Hematopoietic multipotent progenitor cell treated with erythropoietin and hydrocortisone succinate and interleukin-3 and kit ligand, for 4 days (in vitro differentiated cells): ENCODE measurements at regions not wholly inside any gene's neighbourhood (a gene's known extent, or its start where the extent isn't known, plus 50 kb on each side); places are given as distances from the start of the nearest gene placed in this dataset.

Source experiments
- DNase-seq: peaks from one replicate; pipeline ENCODE4 v3.0.0-alpha.2; 2015

- DNase-seq = no peak
Observed at GRCh38 chr13:107367258-107367657, 799.3 kb upstream of the ARGLU1 start.

DNA sequence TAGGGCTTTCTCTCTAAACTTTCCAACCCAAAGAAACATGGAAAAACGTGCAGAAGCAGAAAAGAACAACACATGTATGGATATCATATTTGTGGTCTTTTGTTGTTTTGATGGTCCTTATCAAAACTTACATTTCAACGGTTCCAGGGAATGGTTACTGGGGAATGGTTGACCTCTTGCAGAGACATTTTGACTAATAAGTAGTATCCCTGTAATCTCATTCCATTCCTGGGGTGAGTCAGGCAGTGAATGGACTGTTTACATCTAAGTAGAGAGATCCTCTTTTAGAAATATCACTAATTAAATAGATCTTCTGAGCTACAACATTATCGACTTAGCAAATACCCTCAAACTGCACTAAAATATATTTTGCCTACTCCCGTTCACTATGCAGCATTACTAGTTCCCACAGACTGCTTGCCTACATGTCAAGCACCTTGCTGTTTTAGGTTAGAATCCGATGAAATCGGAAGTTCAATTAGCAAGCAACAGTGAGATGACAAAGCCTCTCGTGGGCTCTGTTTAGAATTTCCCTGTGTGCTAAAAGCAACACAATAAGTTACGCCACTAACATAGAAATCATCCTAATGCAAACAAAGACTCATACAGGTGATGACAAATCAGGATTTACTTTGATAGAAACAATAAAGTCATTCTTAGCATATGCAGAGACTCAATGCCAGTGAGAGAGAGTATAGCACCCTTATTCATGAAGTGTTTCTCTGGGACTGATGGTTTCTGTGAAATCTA lies 797.7 kb upstream of the ARGLU1 start:
- DNase-seq = no peak

DNA sequence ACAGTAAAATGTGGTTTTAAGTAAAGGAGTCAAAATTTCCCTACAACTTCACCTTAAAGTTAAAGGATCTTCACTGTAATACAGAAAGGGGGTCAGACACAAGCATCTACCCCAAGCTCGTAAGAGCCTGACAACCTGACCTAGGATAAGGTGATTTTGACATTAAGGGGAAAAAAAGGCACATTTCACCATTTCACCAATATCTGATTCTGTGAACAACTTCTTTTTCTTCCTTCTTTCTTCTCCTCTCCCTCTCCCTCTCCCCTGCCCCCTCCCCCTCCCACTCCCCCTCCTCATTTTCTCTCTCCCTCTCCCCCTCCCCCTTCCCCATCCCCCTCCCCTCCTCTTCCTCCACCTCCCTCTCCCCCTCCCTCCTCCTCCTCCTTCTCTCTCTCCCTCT lies 796.7 kb upstream of the ARGLU1 start:
- no peak for DNase-seq

DNA sequence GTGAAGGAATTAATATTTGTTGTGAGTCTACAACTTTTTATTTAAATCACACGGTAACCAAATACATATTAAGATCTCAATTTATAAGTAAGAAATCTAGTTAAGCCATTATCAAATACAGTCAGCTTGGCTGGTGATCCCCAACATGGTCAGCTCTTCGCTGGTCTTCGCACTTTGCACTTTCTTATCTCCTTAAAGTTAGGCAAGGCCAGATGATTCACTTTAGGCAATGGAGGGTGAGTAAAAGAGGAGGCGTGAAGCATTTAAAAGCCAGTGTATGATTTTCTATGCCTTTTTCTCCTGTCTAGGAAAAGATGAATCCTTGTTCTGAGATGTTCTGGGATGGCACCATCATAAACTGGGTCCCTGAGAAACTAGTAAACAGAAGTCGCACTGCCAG lies 793.7 kb upstream of the ARGLU1 start:
- DNase-seq = no peak

- no peak for DNase-seq
Observed at GRCh38 chr13:107360010-107360409, 792.1 kb upstream of the ARGLU1 start.

DNA sequence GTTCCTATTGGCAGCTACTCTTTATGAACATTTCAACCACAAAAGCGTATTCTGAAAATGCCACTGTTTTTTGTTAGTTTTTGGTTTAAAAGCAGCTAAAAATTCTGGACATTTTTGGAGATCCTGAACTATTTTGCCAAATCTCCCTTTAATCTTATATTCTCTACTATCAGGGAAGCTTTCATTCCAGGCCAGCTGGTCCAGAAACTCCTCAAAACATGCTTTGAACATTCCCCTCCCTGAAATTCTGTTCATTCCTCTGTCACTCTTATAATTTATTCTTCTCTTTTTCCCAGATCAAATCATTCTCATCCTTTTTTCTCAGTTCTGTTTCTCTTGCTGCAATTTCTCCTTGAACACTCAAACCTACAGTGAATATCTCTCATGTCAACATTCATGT lies 790.9 kb upstream of the ARGLU1 start:
- no peak for DNase-seq

GRCh38 chr13:107351305-107351704 lies 783.4 kb upstream of the ARGLU1 start:
- no peak for DNase-seq

DNA sequence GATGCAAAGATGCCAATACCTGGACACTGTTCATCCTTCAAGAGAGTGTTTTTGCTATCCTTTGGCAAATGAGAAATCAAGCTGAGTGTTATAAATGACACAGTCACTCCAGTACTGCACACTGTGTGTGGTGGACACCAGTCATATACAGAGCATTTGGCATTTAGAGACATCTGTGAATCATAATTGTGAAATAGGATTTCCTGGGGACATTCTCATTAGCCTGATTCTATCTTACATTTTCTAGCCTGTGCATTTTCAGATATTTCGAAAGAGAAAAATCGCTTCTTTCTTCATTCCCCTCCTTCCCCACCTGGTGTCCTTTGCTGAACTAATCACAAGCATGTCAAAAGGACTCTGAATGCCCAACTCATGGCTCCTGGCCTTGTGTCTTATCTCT lies 781.0 kb upstream of the ARGLU1 start:
- peak; percentile 29 for DNase-seq

DNA sequence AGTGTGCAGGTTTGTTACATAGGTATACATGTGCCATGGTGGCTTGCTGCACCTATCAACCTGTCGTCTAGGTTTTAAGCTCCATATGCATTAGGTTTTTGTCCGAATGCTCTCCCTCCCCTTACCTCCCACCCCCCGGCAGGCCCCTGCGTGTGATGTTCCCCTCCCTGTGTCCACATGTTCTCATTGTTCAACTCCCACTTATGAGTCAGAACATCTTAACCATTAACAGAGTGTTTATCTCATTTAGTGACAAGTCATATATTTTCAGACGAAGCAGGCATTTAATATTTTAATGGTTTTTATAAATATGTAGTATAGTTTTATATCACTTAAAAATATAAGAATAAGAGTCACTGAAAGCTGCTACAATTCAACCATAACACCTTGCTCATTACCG lies 780.5 kb upstream of the ARGLU1 start:
- no peak for DNase-seq

GRCh38 chr13:107347641-107348369 lies 779.9 kb upstream of the ARGLU1 start:
- no peak for DNase-seq

- DNase-seq = no peak
Observed at GRCh38 chr13:107342747-107343146, 774.8 kb upstream of the ARGLU1 start.

- no peak for DNase-seq
Observed at GRCh38 chr13:107339209-107339608, 771.3 kb upstream of the ARGLU1 start.

DNA sequence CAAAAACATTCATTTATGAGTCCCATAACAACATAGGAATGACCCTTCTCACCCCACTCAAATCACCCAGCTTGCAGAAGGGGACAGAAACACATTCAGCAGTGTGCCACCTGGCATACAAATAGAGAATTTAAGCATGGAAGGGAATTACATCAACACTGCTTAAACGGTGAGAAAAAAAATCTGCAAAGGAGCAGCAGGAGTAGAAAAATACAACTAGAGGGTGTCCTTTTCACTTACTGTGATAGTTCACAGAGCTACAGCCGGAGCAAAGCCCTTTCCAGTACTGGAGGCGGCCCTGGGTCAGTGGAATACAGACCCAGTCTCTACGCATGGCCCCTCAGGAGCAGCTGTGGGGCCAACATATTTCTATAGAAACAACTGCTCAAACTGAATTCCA lies 764.3 kb upstream of the ARGLU1 start:
- DNase-seq = no peak

GRCh38 chr13:107331359-107331758 lies 763.4 kb upstream of the ARGLU1 start:
- no peak for DNase-seq

- DNase-seq = no peak
Observed at GRCh38 chr13:107330484-107330883, 762.5 kb upstream of the ARGLU1 start.

DNA sequence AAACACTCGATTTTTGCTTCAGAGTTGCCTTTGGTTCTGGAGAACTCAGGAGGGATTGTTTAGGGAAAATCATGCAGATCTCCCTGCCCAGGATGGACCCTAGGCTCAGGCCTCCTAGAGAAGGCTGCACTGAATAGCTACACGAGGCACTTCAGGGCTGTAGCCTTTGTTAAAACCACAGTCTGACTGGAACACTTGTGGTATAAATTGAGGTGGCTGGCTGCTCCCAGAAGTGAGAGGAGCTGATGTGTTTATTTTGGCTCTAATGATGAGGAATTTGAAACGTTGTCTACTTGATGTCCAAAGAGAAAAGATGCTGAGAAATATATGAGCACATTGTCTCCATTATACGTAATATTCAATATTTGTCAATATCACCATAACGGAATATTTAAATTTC lies 762.1 kb upstream of the ARGLU1 start:
- no peak for DNase-seq

DNA sequence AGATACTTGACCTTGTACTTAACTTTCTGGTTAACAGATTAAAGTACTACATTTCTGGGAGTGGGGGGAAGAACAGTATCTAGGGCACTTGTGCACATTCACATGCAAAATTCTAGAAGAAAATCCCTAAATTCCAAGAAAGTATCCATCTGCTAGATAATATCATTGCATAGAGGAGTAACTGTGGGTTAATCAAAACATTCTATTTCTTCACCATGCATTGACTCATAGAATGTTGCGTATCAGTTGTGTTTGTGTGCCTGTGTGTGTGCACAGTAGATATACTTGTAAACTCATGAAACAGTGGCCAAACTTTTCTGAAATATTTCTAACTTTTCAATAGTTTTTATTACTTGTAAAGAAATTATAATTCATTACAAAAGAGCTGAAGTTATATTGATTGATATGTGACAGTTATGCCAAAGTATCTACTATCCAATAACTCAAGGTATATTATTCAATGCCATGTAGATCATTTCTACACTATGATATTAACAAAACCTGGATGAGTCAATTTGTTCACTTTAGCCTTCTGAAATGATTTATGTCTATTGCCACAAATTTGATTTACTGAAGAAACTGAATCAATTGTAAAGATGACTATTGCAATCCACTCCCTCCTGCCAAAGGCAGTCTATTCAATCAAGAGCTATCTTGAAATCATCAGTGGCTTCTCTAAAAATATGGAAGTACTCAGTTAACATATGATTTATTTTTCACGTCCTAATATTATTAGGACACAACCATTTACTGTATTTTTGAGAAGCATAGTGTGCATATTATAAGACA lies 756.7 kb upstream of the ARGLU1 start:
- no peak for DNase-seq

- no peak for DNase-seq
Observed at GRCh38 chr13:107322228-107322627, 754.3 kb upstream of the ARGLU1 start.

GRCh38 chr13:107305178-107305577 lies 737.2 kb upstream of the ARGLU1 start:
- no peak for DNase-seq

DNA sequence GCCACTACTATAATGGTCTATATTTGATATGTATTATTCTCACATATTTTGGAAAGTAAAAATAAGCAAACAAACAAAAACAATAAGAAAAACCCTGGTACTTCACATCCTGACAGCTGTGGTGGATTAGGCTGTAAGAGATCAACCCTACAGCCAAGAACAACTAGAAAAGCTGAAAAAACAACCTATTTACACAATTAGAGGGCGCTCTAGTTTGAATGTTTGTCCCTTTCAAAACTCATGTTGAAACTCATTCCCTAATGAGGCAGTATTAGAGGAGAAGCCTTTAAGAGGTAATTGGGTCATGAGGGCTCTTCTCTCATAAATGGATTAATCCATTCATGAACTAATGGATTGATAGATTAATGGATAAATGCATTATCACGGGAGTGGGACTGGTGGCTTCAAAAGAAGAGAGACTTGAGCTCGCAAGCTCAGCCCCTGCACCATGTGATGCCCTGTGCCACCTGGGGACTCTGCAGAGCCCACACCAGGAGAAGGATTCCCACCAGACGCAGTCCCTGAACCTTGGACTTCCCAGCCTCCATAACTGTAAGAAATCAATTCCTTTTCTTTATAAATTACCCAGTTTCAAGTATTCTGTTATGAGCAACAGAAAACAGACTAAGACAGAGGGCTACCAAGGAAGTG lies 733.9 kb upstream of the ARGLU1 start:
- DNase-seq = no peak

DNA sequence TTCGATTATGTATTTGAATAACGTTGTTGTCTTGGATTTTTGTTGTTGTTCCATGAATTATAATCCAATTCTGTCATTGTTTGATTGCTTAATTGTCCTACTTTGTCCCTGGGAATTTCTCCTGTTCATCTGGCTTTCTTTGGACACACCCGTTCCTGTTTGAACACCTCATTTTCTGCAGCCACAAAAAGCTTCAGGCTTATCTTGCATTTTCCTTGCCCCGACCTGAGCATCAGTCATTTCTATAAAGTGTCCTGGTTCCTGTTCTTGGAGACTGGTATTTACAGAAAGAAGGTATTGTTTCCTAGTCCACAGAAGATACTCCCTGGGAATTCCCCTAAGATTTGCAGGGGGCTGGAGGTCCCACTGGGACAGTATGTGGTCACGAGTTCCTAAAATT lies 731.8 kb upstream of the ARGLU1 start:
- no peak for DNase-seq

DNA sequence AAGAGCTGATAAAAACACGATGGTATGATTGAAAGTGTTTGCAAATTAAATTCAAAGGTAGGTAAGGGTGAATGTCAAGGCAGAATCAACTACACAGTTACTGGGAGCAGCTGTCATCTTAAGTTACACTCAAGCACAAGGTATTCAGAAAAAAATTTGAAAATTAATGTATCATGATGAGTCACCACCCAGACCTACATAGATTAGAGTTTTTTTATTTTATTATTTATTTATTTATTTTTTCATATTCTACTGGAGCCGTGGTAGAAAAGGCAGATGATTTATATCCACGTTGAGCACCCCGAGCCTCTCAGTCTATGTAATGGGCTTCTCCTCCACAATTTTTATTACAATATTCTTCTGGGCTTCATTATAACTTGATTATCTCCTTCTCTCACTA lies 728.9 kb upstream of the ARGLU1 start:
- no peak for DNase-seq

GRCh38 chr13:107295416-107296140 lies 727.6 kb upstream of the ARGLU1 start:
- no peak for DNase-seq
